Chondrocyte (in vitro differentiated cells): ENCODE measurements at regions not wholly inside any gene's neighbourhood (a gene's known extent, or its start where the extent isn't known, plus 50 kb on each side); places are given as distances from the start of the nearest gene placed in this dataset.

ENCODE experiments used
- DNase-seq: peaks from one replicate; pipeline ENCODE4 v3.0.0; 2021; ENCODE audit warnings: mixed read lengths, low spot score
- H3K27ac Mint-ChIP-seq: one replicate; pipeline ENCODE4 v1.8.0; 2021; ENCODE audit warnings: mild to moderate bottlenecking, moderate library complexity, mixed read lengths; ENCODE audit not compliant: unreplicated experiment
- H3K27me3 Mint-ChIP-seq: 2 replicates; pipeline ENCODE4 v1.8.0; 2021; ENCODE audit warnings: low read depth, mixed read lengths
- H3K36me3 Mint-ChIP-seq: 2 replicates; pipeline ENCODE4 v1.8.0; 2021; ENCODE audit warnings: low read depth, mixed read lengths
- H3K4me1 Mint-ChIP-seq: 2 replicates; pipeline ENCODE4 v1.8.0; 2021; ENCODE audit warnings: low read depth, mild to moderate bottlenecking, mixed read lengths
- H3K4me3 Mint-ChIP-seq: one replicate; pipeline ENCODE4 v1.8.0; 2021; ENCODE audit warnings: mild to moderate bottlenecking, moderate library complexity, mixed read lengths; ENCODE audit not compliant: unreplicated experiment
- H3K9me3 Mint-ChIP-seq: 2 replicates; pipeline ENCODE4 v1.8.0; 2021; ENCODE audit warnings: low read depth, mixed read lengths
- CTCF ChIP-seq: fragments of 200-600 bp; sonication (generic); IDR thresholded peaks from 2 replicates; pipeline ENCODE4 v1.5.0; 2021; ENCODE audit warnings: antibody characterized with exemption, mild to moderate bottlenecking, moderate library complexity

- Mint-ChIP-seq H3K4me3 (no peak overlapping the region), H3K9me3 (peaks cover 4% of the 10 kb centered on the region), H3K36me3 (no peaks in the 10 kb centered on the region), H3K27me3 (peaks cover 10% of the 10 kb centered on the region), H3K4me1 (no peaks in the 10 kb centered on the region), H3K27ac (no peak overlapping the region)
- DNase-seq = no peak
- TF ChIP-seq CTCF = no peak
Observed at GRCh38 chr4:25551605-25552004, 104.0 kb upstream of the SLC34A2 start.

GRCh38 chr4:25552580-25553271 lies 102.9 kb upstream of the SLC34A2 start:
- H3K27me3 Mint-ChIP-seq = peaks cover 10% of the 10 kb centered on the region
- H3K9me3 Mint-ChIP-seq = peaks cover 4% of the 10 kb centered on the region
- no peak overlapping the region for H3K27ac Mint-ChIP-seq
- no peak overlapping the region for H3K4me3 Mint-ChIP-seq
- H3K4me1 Mint-ChIP-seq = no peaks in the 10 kb centered on the region
- H3K36me3 Mint-ChIP-seq = no peaks in the 10 kb centered on the region
- DNase-seq = no peak
- TF ChIP-seq CTCF = no peak

GRCh38 chr4:25559508-25559907 lies 96.1 kb upstream of the SLC34A2 start:
- no peaks in the 10 kb centered on the region for H3K9me3 Mint-ChIP-seq
- H3K4me3 Mint-ChIP-seq = no peak overlapping the region
- no peaks in the 10 kb centered on the region for H3K36me3 Mint-ChIP-seq

GRCh38 chr4:25560605-25561004 lies 95.0 kb upstream of the SLC34A2 start:
- Mint-ChIP-seq H3K4me3 (no peak overlapping the region), H3K4me1 (no peaks in the 10 kb centered on the region), H3K36me3 (no peaks in the 10 kb centered on the region), H3K27ac (no peak overlapping the region), H3K9me3 (no peaks in the 10 kb centered on the region), H3K27me3 (peaks cover 4% of the 10 kb centered on the region)
- DNase-seq = no peak
- no peak for TF ChIP-seq CTCF

More at GRCh38 chr4:25559508-25559907, 96.1 kb upstream of the SLC34A2 start:
- Mint-ChIP-seq H3K4me1 (no peaks in the 10 kb centered on the region), H3K27ac (no peak overlapping the region), H3K27me3 (peaks cover 10% of the 10 kb centered on the region)
- no peak for DNase-seq
- no peak for TF ChIP-seq CTCF

GRCh38 chr4:25563071-25563564 lies 92.5 kb upstream of the SLC34A2 start:
- H3K27me3 Mint-ChIP-seq = peaks cover 3% of the 10 kb centered on the region
- H3K27ac Mint-ChIP-seq = no peak overlapping the region
- no peak for TF ChIP-seq CTCF

More at GRCh38 chr4:25563071-25563564, 92.5 kb upstream of the SLC34A2 start:
- no peak for DNase-seq
- H3K9me3 Mint-ChIP-seq = no peaks in the 10 kb centered on the region
- H3K4me3 Mint-ChIP-seq = no peak overlapping the region
- H3K4me1 Mint-ChIP-seq = no peaks in the 10 kb centered on the region
- no peaks in the 10 kb centered on the region for H3K36me3 Mint-ChIP-seq
